Fibroblast of lung (primary cell): ENCODE measurements at regions not wholly inside any gene's neighbourhood (a gene's known extent, or its start where the extent isn't known, plus 50 kb on each side); places are given as distances from the start of the nearest gene placed in this dataset.

ENCODE experiments used
- EZH2 ChIP-seq: IDR thresholded peaks from 2 replicates; pipeline ENCODE4 v1.5.1; 2012; ENCODE audit warnings: low read length, control low read depth, mild to moderate bottlenecking; ENCODE audit errors: missing control alignments
- TF ChIP-seq, protein P1 (sequence below), 2 donors: IDR thresholded peaks in 1 of 2; conservative IDR thresholded peaks in 1 of 2; 1 replicate in 1 of 2; 2 replicates in 1 of 2; pipeline ENCODE4 v1.5.1; 2011 to 2012; ENCODE audit warnings: low read length in 2 of 2, control low read depth in 1 of 2, inconsistent platforms in 1 of 2, low read depth in 1 of 2, mild to moderate bottlenecking in 1 of 2

GRCh38 chr4:106810122-106810521, 226.0 kb downstream of the DKK2 start:
- TF ChIP-seq, protein P1, sequence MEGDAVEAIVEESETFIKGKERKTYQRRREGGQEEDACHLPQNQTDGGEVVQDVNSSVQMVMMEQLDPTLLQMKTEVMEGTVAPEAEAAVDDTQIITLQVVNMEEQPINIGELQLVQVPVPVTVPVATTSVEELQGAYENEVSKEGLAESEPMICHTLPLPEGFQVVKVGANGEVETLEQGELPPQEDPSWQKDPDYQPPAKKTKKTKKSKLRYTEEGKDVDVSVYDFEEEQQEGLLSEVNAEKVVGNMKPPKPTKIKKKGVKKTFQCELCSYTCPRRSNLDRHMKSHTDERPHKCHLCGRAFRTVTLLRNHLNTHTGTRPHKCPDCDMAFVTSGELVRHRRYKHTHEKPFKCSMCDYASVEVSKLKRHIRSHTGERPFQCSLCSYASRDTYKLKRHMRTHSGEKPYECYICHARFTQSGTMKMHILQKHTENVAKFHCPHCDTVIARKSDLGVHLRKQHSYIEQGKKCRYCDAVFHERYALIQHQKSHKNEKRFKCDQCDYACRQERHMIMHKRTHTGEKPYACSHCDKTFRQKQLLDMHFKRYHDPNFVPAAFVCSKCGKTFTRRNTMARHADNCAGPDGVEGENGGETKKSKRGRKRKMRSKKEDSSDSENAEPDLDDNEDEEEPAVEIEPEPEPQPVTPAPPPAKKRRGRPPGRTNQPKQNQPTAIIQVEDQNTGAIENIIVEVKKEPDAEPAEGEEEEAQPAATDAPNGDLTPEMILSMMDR (conservative IDR thresholded peaks at IDR 0.05 in 1 of 2, IDR thresholded peaks at IDR 0.05 in 1 of 2; ENCODE audit: low read depth in 1 of 2, low read length in 2 of 2), result no peak
- no peak for TF ChIP-seq EZH2
